ENCODE measurements at regions not wholly inside any gene's neighbourhood (a gene's known extent, or its start where the extent isn't known, plus 50 kb on each side); places are given as distances from the start of the nearest gene placed in this dataset.

DNA sequence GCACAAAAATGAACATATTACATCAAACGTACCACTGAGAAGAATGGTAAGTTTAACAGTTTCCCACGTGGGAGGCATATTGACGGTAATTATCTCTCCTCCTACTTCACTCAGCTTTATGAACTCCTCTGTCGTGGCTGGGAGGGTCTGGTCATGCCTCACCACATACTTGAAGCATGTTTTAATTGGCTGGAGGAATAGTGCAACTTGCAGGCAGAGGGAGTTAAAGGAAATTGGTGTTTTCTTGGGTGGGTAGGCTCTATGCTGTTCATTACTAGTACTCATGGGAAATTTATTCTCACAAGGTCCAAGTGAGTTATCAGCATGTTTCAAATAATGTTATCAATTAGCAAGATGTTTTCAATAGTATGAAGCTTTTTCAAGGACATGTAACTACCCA, 767.0 kb downstream of the PLCL1 start:
- TF ChIP-seq CTCF (IDR thresholded peaks at IDR 0.05) (no peak), POLR2A (IDR thresholded peaks at IDR 0.05) (no peak)

Data from thyroid gland (tissue), 4 donors.